ENCODE measurements at regions not wholly inside any gene's neighbourhood (a gene's known extent, or its start where the extent isn't known, plus 50 kb on each side); places are given as distances from the start of the nearest gene placed in this dataset.

DNA sequence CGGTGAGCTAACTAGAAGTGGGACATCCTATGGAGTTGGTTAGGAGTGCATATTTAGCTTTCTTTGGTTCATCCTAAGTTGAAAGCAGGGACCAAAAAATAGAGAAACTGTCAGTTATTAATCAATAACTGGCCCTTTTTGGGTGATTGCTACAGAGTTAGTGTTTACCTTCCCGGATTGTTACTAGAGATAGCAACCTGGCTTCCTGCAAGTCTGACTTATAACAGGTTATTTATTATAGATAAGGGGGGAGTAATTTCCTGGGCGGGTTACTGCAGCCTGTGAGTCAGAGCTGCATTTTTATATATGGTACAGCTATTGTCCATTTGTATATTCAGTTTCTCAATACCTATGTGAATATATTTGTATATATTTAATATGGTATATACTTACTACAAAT is 522.0 kb downstream of the MFSD1 start:
- Mint-ChIP-seq H3K4me1 (ENCODE audit: low read depth) (no peaks in the 10 kb centered on the region), H3K36me3 (ENCODE audit: insufficient read depth in 2 of 2) (no peaks in the 10 kb centered on the region), H3K27me3 (ENCODE audit: low read depth) (no peaks in the 10 kb centered on the region), H3K27ac (no peak overlapping the region), H3K9me3 (no peaks in the 10 kb centered on the region), H3K4me3 (no peak overlapping the region)
- ATAC-seq (replicated peaks in 1 of 2), result no peak
- DNase-seq, result no peak

DNA sequence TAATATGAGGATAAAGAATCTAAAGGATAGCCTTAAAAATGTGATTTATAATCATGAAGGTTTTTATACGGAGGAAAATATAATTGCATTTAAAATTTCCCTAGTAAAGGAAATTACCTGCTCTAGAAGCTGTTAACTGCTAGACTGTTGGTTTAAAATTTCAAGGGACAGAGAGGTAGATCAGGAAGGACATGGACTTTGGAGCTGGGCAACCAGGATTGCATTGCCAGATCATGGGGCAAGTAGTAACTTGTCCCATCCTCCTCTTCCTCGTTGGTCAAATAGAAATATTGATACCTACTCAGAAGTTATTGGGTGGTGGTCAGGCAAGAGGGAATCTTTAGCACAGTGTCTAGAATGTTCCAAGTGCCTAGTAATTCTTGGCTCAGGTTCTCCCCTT is 525.1 kb downstream of the MFSD1 start:
- no peaks in the 10 kb centered on the region for H3K4me1 Mint-ChIP-seq (ENCODE audit: low read depth)
- H3K9me3 Mint-ChIP-seq, result no peaks in the 10 kb centered on the region
- ATAC-seq (replicated peaks in 1 of 2) (no peak), DNase-seq (no peak)
- H3K27ac Mint-ChIP-seq, result no peak overlapping the region
- no peaks in the 10 kb centered on the region for H3K27me3 Mint-ChIP-seq (ENCODE audit: low read depth)
- no peaks in the 10 kb centered on the region for H3K36me3 Mint-ChIP-seq (ENCODE audit: insufficient read depth in 2 of 2)
- no peak overlapping the region for H3K4me3 Mint-ChIP-seq

DNA sequence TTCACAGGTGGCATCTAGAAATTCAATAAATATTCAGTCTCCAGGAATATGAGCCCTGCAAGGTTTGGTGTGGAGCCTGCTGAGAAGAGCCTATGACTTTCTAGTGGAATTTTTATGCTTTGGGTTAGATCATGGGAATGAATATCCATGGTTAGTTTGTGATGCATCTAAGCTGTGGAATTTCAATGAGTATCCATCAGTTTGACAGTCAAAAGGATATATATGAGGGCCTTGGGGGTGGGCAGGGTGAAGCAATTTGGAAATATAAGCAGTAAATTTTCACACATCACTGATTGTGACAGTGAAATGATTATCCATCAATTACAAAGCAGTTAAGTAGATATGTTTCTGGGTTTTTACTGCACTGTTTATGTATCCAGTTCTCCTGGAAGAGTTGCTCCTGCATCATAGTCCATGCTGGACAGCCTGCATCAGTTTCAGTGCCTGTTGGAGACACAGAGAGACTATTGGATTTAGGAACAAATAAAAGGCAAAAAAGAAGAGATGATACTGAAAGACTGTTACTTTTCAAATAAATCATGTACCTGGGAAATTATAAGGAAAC is 530.8 kb downstream of the MFSD1 start:
- Mint-ChIP-seq H3K27me3 (ENCODE audit: low read depth) (no peaks in the 10 kb centered on the region), H3K4me1 (ENCODE audit: low read depth) (no peaks in the 10 kb centered on the region), H3K27ac (no peak overlapping the region), H3K36me3 (ENCODE audit: insufficient read depth in 2 of 2) (no peaks in the 10 kb centered on the region), H3K9me3 (no peaks in the 10 kb centered on the region), H3K4me3 (no peak overlapping the region)
- no peak for DNase-seq
- ATAC-seq (replicated peaks in 1 of 2), result no peak

DNA sequence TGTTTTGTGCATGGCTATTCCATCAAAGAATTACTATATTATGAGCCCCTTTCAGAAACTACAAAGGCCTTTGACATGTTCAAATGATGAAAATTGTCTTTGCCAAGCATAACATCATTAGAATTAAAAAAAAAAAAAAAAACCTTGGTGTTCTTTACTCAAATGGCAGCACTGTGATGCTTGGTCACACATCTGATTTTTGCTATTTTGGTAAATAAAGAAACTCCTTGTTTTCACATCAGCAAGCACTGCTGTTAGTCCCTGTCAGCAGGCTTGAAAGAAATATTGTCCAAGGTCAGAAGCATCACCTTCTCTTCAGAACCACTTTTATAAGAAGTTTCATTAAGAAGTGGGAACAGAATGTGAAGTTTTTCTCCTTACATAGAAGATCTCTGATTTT is 537.3 kb downstream of the MFSD1 start:
- Mint-ChIP-seq H3K27me3 (ENCODE audit: low read depth) (no peaks in the 10 kb centered on the region), H3K4me1 (ENCODE audit: low read depth) (no peaks in the 10 kb centered on the region), H3K4me3 (no peak overlapping the region), H3K9me3 (peaks cover 0 to 2% of the 10 kb centered on the region in 2 donors), H3K27ac (no peak overlapping the region), H3K36me3 (ENCODE audit: insufficient read depth in 2 of 2) (no peaks in the 10 kb centered on the region)
- ATAC-seq (replicated peaks in 1 of 2) (no peak), DNase-seq (no peak)

DNA sequence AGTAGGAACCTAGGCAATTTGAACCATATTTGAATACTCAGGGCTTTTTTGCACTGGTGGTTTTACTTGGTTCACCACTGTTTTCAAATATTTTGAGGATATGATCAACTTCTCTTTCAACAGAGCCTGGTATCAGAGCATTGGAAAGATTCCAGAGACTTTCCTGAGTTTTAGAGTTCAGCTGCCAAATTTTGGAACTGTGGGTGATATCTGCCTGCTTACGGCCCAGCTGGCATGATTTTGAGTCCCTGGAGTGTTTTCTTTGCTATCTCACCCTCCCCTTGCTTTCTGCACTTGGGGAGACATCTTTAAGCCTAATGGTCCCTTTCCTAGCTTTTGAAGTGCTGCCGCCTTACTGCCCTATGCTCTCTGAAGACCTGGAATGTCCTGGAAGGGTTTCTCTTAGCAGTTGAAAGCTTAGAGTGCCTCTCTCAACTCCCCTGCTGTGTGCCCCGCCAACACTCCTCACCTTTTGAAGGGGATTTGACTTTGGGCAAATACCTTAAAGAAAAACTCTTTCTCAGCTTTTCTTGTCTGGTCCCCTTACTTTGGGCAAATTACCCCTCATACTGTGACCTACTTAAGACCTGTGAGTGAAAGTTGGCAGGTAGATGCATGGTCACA is 539.1 kb downstream of the MFSD1 start:
- no peak for ATAC-seq (replicated peaks in 1 of 2)
- H3K4me3 Mint-ChIP-seq, result no peak overlapping the region
- DNase-seq, result no peak
- no peaks in the 10 kb centered on the region for H3K4me1 Mint-ChIP-seq (ENCODE audit: low read depth)
- peaks cover 2% of the 10 kb centered on the region in 2 donors for H3K9me3 Mint-ChIP-seq
- no peaks in the 10 kb centered on the region for H3K27me3 Mint-ChIP-seq (ENCODE audit: low read depth)
- H3K27ac Mint-ChIP-seq, result no peak overlapping the region
- no peaks in the 10 kb centered on the region for H3K36me3 Mint-ChIP-seq (ENCODE audit: insufficient read depth in 2 of 2)

DNA sequence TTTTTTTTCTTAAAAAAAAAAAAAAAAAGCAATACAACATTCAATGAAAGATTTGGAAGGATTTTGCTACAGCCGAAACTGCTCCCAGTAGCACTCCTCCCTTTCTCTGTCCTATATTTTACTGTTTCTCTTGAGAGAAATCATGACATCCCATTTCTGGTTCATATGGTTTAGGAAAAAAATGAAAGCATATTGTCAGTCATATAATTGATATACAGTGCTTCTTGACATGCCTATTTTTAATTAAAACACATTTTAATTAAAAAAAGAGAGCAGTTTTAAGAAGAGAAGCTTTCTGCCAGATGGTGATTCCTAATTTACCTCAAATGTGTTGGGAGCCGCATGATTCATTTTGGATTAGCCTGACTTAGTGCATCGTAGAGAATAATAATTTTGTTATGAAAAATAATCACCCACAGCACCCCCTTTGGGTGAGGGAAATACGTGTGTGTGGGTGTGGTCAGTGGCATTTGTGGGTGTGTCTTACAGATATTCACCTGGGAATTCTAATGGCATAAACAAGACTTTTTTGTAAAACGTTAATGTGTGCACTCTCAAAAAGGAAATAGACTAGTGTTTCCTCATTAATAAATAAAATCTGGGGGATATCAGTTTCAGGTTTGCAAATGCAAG is 544.5 kb downstream of the MFSD1 start:
- no peak for ATAC-seq (replicated peaks in 1 of 2)
- DNase-seq, result no peak
- Mint-ChIP-seq H3K4me3 (no peak overlapping the region), H3K9me3 (peaks cover 0 to 2% of the 10 kb centered on the region in 2 donors), H3K27ac (no peak overlapping the region), H3K4me1 (ENCODE audit: low read depth) (no peaks in the 10 kb centered on the region), H3K27me3 (ENCODE audit: low read depth) (no peaks in the 10 kb centered on the region), H3K36me3 (ENCODE audit: insufficient read depth in 2 of 2) (no peaks in the 10 kb centered on the region)

DNA sequence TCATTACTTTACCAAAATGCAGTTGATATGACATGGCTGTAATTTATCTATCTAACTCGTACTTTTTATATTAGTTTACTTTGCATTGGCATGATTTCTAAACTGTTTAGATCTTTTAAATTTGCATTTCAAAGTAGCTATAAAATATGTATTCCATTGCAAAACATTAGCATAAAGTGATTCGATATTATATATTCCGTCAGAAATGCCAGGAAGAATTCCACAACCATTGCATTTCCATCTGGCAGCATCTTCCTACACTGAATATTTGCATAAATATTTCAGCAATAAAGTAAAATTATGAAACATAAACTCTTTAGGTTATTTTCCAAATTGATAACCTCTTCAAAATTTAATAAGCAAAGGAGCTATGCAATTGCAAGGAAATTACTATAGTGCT is 546.6 kb downstream of the MFSD1 start:
- Mint-ChIP-seq H3K36me3 (ENCODE audit: insufficient read depth in 2 of 2) (no peaks in the 10 kb centered on the region), H3K27ac (no peak overlapping the region), H3K9me3 (peaks cover 0 to 2% of the 10 kb centered on the region in 2 donors), H3K27me3 (ENCODE audit: low read depth) (no peaks in the 10 kb centered on the region), H3K4me1 (ENCODE audit: low read depth) (no peaks in the 10 kb centered on the region), H3K4me3 (no peak overlapping the region)
- ATAC-seq (replicated peaks in 1 of 2), result no peak
- no peak for DNase-seq

DNA sequence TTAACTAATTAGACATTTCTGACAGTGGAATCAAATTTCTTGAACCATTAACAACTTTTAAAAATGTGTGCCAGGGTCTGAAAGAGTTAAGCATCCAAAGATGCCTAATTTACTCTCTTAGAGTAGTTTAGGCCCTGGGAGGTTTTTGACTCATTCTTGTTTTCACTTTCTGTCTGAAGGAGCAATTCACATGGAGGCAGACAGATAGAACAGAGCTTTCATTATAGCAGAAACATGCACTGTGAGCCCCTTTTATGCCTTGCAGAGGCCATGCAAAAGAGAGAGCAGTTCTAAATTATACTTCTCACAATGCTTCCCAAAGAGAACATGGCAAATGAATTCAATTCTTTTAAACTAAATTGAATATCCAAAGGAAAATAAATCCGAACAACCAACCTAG is 554.8 kb downstream of the MFSD1 start:
- Mint-ChIP-seq H3K4me1 (ENCODE audit: low read depth) (no peaks in the 10 kb centered on the region), H3K9me3 (peaks cover 0 to 6% of the 10 kb centered on the region in 2 donors), H3K27ac (no peak overlapping the region), H3K27me3 (ENCODE audit: low read depth) (no peaks in the 10 kb centered on the region), H3K36me3 (ENCODE audit: insufficient read depth in 2 of 2) (no peaks in the 10 kb centered on the region), H3K4me3 (no peak overlapping the region)
- DNase-seq, result no peak
- no peak for ATAC-seq (replicated peaks in 1 of 2)

DNA sequence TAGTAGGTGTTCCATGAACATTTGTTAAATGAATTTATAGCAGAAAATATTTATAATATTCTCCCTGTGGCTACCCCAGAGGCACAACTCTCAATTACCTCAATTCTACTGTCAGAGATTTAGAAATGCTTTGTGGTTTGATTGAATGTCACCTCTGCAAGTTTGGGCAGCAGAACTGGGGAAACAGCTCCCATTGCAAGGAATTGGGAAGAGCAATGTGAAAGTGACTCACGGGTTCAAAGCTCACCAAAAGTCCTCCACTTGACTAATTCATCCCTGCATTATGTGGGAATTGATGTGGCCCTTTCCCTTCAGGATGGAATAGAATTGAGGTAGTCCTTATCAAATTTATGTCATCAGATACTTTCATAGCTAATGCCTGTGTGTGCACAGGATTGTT is 562.7 kb downstream of the MFSD1 start:
- H3K27me3 Mint-ChIP-seq (ENCODE audit: low read depth), result no peaks in the 10 kb centered on the region
- ATAC-seq (replicated peaks in 1 of 2), result no peak
- no peaks in the 10 kb centered on the region for H3K4me1 Mint-ChIP-seq (ENCODE audit: low read depth)
- DNase-seq, result no peak
- no peaks in the 10 kb centered on the region for H3K36me3 Mint-ChIP-seq (ENCODE audit: insufficient read depth in 2 of 2)
- H3K27ac Mint-ChIP-seq, result no peak overlapping the region
- H3K9me3 Mint-ChIP-seq, result peaks cover 0 to 4% of the 10 kb centered on the region in 2 donors
- no peak overlapping the region for H3K4me3 Mint-ChIP-seq

DNA sequence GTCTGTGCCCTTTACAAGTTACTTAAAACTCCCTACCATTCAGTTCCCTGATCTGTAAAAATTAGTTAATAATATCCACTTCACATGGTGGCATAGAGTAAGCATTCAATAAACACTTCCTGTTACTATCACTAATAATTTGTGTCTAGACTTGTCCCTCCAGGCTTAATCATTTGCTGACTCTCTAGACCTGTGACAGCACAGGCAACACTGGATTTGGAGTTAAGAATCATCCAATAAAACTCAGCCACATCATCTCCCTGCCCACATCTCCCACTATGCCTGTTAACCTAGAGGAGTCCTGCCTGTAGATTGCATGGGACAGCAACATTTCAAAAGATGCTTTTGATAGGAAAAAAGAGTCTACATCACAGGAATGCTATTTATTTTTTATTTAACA is 564.6 kb downstream of the MFSD1 start:
- ATAC-seq (replicated peaks in 1 of 2) (no peak), DNase-seq (no peak)
- H3K36me3 Mint-ChIP-seq (ENCODE audit: insufficient read depth in 2 of 2), result no peaks in the 10 kb centered on the region
- H3K27me3 Mint-ChIP-seq (ENCODE audit: low read depth), result no peaks in the 10 kb centered on the region
- no peak overlapping the region for H3K27ac Mint-ChIP-seq
- no peak overlapping the region for H3K4me3 Mint-ChIP-seq
- H3K4me1 Mint-ChIP-seq (ENCODE audit: low read depth), result no peaks in the 10 kb centered on the region
- H3K9me3 Mint-ChIP-seq, result peaks cover 2 to 4% of the 10 kb centered on the region in 2 donors

DNA sequence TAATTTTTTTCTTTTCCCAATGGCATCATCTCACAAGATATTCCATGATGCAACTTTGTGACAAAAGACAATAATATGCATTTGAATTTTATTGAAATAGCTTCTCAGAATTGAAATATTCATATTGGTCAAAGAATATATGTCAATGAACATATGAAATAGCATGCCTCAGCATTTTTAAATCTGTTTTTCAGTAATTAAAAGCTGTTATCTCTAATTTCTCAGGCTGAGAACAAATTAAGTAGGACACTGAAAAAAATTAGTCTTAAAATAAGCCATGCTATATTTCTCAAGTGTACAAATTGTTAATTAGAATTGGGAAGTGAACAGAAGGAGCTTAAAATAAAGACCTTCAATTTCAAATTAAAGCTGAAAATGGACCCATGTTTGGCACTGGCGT is 570.1 kb downstream of the MFSD1 start:
- Mint-ChIP-seq H3K4me1 (ENCODE audit: low read depth) (no peaks in the 10 kb centered on the region), H3K27ac (no peak overlapping the region), H3K36me3 (ENCODE audit: insufficient read depth in 2 of 2) (no peaks in the 10 kb centered on the region), H3K4me3 (no peak overlapping the region), H3K27me3 (ENCODE audit: low read depth) (no peaks in the 10 kb centered on the region), H3K9me3 (peaks cover 3 to 4% of the 10 kb centered on the region in 2 donors)
- DNase-seq (no peak), ATAC-seq (replicated peaks in 1 of 2) (no peak)

DNA sequence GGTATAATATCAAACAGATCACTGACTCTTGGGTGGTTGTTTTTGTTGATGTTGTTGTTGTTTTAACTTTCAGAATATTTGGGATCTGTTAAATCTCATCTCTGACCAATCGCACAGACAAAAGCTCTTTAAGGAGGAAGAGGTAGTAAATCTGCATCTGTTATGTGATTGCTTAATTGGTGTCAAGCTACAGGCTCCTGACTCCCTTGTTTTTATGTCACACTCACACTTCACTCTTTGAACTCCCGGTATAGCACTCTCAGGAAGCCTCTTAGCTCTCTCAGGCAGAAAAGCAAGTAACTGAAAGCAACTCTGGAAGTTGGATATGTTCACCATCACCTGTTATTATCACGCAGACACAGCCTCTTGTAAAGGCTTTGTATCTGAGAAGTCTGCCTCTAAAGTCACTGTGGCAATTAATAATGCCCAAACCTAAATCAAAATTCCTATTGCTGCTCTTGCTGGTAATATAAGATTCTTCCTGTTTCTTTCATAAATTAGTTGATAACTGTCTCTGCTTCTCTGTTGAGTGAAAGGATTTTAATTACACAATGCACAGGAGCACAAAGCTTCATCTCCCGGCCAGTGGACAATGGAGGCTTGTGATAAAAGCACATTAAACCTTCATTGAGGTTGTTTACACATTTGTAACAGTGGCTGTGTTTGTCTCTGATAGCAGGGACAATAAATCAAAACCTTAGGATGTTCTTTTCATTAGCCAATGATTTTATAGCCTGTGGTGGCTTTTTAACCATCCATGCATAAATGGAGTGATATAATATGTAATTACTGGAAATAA is 576.7 kb downstream of the MFSD1 start:
- Mint-ChIP-seq H3K27me3 (ENCODE audit: low read depth) (no peaks in the 10 kb centered on the region), H3K4me1 (ENCODE audit: low read depth) (no peaks in the 10 kb centered on the region), H3K27ac (no peak overlapping the region), H3K9me3 (no peaks in the 10 kb centered on the region), H3K36me3 (ENCODE audit: insufficient read depth in 2 of 2) (no peaks in the 10 kb centered on the region), H3K4me3 (no peak overlapping the region)
- DNase-seq (no peak), ATAC-seq (replicated peaks in 1 of 2) (no peak)

DNA sequence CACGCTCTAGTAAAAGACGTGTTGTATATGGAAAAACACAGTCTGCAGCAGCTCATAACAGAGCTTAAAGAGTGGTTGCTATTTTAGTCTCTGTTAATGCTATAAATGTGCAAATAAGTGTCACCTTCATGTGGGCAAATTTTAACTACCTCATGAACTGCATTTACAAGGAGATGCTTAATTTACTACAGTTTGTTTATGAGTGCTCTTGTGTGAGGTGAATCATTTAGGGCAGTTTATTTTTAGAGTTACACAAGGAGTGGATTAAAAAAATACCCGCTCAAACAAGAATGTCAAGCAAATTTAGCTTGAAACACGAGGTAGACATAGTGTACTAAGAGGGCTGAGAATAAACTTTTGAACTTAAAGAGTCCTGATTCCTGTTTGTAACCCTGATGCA is 579.0 kb downstream of the MFSD1 start:
- no peaks in the 10 kb centered on the region for H3K27me3 Mint-ChIP-seq (ENCODE audit: low read depth)
- H3K36me3 Mint-ChIP-seq (ENCODE audit: insufficient read depth in 2 of 2), result no peaks in the 10 kb centered on the region
- H3K4me3 Mint-ChIP-seq, result no peak overlapping the region
- peaks cover 0 to 2% of the 10 kb centered on the region in 2 donors for H3K9me3 Mint-ChIP-seq
- no peaks in the 10 kb centered on the region for H3K4me1 Mint-ChIP-seq (ENCODE audit: low read depth)
- H3K27ac Mint-ChIP-seq, result no peak overlapping the region
- ATAC-seq (replicated peaks in 1 of 2), result no peak
- no peak for DNase-seq

Data from activated T-cell treated with anti-CD3 and anti-CD28 coated beads, Interleukin-2, amount 50 U/mL, for 72 hours (primary cell).